ENCODE measurements at regions not wholly inside any gene's neighbourhood (a gene's known extent, or its start where the extent isn't known, plus 50 kb on each side); places are given as distances from the start of the nearest gene placed in this dataset.
A peak's percentile ranks its signal among the peaks of the same experiment; 100 is the strongest.

DNA sequence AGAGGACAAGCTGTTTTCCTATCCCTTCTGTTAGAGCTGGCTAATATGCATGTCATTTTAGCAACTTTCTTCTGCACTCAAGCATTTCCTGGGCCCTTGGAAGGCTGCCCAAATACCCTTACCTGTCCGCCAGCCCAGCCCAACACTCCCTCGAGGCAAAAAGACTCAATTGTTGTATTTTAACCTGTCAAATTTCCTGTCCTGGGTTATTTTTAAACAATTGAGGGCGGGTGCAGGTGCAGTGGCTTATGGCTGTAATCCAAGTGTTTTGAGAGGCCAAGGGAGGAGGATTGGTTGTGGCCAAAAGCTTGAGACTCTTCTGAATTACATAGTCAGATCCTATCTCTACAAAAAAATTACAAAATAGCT is 125.0 kb upstream of the ARHGAP28 start:
- FAIRE-seq: no peak

DNA sequence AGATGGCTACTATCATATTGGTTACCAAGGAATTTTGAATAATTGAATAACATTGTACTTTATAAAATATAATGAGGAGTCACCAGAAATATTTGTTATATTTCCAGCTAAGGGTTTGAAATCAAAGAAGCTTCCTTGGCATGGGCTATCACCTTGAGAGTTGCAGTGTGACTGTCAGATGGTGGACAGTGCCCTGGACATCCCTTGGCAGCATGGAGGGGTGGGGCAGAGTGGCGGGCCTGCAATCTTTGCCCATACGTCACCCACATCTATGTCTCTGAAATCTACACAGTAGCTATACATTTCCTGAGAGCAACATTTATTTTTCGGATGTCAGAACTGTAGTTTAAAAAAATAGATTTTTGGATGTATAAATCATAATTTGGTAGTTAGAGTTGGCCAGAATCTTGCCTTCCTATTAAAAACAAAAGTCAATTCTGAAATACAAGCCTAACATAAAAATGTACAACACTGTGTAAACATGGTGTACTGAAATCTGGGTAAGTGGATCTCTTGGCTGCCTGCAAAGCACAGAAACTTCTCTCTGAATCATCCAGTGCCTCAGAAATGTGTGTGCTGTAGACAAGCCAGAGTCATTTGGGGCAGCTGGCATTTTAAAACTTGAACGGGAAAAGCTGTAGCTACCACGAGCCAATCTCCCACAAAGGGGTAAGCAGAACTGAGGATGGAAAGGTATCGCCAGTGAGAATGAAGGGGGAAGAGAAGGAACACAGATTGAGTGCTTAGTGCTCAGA is 124.2 kb upstream of the ARHGAP28 start:
- FAIRE-seq: no peak
- DNase-seq (ENCODE audit: insufficient read length, low spot score): no peak

More for the DNA sequence above, 125.0 kb upstream of the ARHGAP28 start:
- no peak for DNase-seq (ENCODE audit: insufficient read length, low spot score)

DNA sequence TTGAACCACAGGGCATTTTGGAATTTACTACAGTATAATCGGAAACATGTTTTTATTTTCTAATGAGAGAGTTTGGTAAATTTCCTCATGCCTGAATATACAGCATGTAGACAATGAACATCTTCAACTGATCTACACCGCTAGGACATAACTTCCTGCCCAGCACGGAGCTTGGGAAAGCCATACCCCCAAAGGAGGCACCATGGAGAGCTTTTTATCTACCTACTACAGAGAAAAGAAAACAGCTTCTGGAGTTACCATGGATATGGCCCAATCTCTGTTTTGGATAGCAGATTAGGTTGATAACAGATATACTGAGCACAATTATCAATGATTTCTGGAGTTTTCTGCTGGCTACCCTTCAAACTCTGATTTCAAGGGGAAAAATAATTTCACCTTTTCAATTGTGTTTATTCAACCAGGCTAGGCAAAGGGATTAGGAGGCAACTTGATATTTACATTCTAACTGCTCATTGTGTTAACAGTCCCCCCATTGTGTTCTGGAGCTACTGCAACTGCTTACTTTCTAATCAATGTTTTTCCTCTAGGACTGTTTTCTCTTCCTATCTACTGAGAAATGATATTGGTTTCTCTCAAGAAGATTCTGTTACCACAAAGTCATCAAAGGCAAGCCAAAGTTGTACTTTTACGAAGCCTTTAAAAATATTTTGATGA is 123.0 kb upstream of the ARHGAP28 start:
- no peak for FAIRE-seq
- DNase-seq (ENCODE audit: insufficient read length, low spot score): no peak

DNA sequence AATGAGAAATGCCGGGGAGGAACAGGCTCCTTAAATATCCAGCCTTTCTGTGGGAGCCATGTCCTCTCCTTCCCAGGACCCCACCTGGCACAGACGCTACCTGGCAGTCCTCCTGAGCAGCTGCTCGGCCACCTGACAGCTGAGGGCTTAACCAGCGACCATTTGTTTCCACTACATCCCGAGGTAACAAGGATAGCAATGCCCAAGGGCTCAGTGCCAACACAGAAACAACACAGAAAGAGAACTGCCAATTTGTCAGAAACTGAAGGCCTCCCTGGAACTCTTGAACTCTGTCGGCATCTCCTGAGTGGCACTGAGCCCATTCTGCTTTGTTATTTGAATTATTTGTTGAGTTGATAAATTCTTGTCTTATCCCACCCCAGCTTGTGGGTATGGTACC is 122.2 kb upstream of the ARHGAP28 start:
- no peak for DNase-seq (ENCODE audit: insufficient read length, low spot score)

DNA sequence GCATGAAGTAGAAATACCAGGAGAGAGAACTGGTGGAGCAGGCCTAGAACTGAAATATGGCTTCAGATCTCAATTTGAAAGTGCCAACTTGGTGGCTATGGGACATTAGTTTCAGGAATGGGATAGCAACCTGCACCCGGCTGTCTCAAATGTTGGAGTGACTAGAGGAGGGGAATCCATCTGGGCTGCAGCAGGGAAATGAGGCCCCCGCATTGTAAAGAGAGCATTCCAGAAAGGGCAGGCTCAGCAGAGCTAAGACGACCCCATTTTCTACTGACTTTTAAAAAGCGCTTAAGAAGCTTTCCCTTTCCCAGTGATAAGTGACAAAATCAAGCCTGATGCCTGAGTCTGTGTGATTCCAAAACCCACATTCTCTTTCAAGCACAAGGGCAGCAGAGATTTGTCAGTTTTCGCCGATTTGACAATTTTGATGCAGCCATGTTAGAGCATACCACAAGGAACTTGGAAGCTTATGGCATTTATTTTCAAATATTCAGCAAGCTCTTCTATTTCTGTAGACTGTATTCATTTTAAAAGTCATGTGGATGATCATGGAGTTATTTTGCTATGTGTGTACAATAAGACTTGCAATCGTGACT is 119.8 kb upstream of the ARHGAP28 start:
- DNase-seq (ENCODE audit: insufficient read length, low spot score) (no peak), FAIRE-seq (no peak)

More for the DNA sequence above, 122.2 kb upstream of the ARHGAP28 start:
- no peak for FAIRE-seq

DNA sequence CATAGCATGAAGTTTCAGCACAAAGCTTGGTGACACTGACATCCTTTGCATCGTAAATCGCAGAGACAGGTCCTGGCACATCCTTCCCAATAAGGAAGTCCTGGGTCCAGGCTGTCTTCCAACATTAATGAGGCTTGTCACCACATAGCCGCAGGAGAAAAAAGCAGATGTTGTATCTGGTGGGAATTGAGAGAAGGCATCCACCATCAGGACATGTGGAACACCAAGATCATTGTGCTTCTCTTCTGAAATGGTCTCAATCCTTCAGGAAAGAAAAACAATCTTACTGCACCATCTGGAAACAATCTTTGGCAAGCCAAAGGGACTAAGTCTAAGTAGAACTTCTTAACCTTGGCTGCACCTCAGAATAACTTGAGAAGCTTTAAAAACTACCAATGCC is 119.0 kb upstream of the ARHGAP28 start:
- no peak for FAIRE-seq
- no peak for DNase-seq (ENCODE audit: insufficient read length, low spot score)

DNA sequence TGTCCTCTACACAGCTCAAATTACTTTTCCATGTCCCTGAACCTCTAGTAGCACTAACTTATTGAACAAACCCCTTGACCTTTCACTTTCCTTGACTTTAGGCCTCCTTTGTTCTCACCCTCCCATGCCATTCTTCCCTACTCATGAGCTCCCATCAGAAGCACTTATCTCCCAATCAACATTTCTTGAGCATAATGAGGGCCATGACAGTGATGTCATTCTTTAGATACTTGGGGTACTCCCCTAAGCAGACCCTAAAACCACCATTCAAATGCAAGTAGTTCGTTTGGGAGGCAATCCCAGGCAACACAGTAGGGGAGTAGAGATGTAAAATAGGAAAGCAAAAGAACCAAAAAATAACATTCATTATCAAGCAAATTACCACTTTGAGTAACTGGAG is 115.9 kb upstream of the ARHGAP28 start:
- no peak for DNase-seq (ENCODE audit: insufficient read length, low spot score)
- no peak for FAIRE-seq

DNA sequence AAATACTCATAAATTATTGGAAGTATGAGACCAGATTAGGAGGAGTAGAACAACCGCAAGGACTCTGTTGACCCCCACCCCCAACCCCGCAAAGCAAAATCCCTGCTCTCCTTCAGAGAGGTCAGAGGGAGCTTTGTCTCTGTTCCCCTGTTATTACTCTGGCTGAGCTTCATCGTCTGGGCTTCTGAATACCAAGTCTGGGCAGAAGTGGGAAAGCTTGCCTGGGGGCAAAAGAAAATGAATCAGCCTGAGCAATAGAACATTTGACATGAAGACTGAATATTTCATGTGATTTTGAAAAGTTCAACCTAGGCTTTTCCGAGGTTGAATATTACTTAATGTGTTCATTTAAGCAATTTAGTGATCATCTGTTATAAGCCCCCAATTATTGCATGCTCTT is 114.6 kb upstream of the ARHGAP28 start:
- no peak for DNase-seq (ENCODE audit: insufficient read length, low spot score)
- no peak for FAIRE-seq

DNA sequence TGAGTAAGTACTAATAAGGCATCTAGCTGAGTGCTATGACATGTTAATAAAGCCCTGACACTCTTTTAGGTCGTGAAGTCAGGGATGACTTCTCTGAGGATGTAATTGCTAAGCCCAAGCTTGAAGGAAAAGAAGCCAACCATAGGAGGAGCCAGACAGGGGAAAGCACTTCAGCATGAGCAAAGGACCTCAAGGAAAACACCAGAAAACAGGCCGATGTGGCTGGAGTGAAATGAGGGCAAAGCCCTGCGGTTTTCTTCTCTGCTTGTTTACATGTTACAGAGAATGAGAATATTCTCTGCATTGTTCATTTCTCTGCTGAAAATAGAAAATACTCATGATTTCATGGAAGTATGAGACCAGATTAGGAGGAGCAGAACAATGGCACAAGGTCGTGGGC is 112.5 kb upstream of the ARHGAP28 start:
- FAIRE-seq: no peak
- no peak for DNase-seq (ENCODE audit: insufficient read length, low spot score)

DNA sequence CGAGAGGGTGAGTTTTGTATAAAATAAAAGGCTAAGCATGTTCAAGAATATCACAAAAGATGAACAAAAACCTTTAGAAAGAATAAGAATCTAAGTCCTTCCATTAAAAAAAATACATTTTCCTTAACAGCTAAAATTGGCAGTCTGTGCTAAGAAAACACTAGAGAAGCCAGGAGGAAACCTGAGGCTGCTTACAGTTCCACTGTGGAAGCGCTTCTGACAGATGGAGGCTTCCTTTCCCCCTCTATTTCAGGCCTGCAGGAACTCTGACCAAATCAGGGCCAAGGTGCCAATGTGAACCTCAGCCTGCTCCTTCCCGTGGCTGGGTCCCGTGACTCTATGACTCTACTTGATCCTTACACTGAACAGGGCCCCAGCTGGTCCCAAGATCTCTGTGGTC is 108.1 kb upstream of the ARHGAP28 start:
- no peak for FAIRE-seq
- no peak for DNase-seq (ENCODE audit: insufficient read length, low spot score)

DNA sequence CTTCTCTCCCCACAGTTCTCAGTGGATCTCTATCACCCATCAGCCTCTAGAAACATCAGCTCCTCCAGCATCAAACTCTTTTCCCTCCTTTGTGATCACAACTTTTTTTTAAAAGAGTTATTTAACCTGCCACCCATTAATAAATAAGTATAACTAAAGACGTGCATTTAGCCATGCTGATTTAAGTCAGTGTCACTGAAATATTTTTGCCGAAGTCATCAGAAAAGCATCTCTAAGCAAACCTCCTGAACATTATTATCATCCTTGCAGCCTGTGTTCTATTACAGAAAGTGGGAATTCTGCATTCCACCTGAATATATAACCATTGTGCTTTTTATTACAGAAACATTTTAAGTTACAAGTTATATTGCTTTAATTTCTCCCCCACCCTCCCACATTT is 106.2 kb upstream of the ARHGAP28 start:
- DNase-seq (ENCODE audit: insufficient read length, low spot score): no peak
- FAIRE-seq: no peak

DNA sequence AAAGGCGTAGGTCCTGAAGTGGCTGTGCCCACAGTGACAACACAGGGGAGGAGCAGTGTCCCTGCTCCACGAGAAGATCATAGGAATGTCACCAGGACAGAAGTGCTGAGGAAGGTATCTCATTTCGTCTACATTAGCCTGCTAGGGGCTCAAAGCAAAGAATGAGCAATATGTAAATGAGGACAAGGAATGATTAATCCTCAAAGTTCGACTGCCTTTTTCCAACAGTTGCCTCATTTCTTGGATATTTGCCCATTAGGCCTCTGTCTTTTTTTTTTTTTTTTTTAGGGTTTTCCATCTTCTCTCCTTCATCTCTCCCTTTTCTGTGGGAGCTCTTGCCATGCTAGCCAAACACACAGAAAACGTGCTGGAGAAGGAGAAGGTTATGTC is 105.2 kb upstream of the ARHGAP28 start:
- no peak for DNase-seq (ENCODE audit: insufficient read length, low spot score)
- no peak for FAIRE-seq

DNA sequence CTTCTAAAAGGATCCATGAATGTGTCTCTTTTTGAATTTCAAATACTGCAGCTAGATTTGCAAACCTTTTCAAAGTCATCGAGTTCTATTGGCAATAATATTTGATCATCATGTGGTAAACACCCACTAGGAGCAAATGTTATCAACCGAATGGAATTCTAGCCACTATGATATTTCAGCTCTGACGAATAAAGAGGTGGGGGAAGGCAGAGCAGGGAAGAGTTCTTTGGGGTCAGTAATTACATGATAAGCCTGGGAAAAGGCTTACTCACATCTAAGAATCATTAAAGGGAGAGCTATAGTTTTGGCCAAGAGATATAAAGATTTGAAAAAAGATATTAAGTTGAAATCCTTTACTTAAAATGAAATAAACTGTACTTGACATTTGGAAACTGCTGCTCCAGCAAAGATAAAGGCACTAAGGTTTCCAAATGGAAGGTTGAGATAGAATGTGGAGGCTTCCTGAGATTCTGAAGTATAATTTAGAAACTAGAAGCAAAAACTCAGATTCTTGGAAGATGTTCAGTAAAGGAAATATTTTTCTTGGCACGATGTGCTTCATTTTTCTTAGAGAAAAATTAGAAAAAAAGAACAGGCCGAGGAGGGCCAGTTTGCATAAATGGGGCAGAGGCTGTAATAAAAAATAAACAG is 104.7 kb upstream of the ARHGAP28 start:
- FAIRE-seq (no peak), DNase-seq (ENCODE audit: insufficient read length, low spot score) (no peak)

DNA sequence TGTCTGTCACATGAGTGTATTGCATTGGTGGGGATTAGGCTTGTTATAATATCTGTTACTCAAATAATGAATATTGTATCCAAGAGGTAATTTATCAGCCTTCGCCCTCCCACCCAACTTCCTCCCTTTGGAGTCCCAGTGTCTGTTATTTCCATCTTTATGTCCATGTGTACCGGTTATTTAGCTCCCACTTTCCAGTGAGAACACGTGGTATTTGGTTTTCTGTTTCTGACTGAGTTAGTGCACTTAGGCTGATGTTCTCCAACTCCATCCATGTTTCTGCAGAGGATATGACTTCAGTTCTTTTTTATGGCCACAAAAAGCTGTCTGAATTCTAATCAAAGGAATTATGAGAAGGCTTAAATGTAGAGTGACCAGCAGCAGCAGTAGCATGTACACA is 104.0 kb upstream of the ARHGAP28 start:
- DNase-seq (ENCODE audit: insufficient read length, low spot score) (no peak), FAIRE-seq (no peak)

DNA sequence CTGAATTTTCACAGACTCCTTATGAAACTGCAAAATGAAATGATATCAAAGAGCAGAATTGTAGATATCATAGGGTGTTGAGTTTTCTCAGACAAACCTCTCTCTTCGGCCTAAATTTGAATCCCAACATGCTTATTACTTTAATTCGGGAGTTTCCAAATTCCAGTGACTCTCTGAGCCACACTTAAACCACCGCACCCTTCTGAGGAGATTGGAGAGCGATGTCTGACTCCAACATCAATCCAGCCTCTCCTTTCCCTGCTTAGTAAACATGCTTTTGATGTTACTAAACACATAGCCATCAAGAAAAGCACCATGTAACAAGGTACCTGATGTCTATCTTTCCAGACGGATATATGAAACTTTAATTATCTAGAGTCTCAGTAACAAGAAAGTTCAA is 103.1 kb upstream of the ARHGAP28 start:
- no peak for DNase-seq (ENCODE audit: insufficient read length, low spot score)
- FAIRE-seq: no peak

DNA sequence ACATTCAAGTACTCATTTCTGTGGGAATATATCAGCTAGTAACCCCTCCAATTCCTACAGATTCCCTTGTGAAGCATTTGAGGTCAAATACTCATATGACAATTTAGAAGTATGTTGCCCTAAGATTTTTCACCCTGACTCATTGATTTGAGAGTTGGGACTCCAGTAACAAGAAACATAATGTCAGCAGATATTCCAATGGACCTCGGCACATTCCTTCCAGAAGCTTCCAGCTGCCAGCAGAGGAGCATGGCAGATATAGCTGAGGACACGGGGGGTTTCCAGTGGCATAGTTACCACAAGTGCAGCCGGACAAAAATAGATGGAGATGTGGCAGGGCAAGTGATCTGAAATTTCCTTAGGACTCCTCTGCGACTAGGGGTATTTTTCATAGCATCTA is 101.9 kb upstream of the ARHGAP28 start:
- DNase-seq (ENCODE audit: insufficient read length, low spot score): no peak
- FAIRE-seq: no peak

DNA sequence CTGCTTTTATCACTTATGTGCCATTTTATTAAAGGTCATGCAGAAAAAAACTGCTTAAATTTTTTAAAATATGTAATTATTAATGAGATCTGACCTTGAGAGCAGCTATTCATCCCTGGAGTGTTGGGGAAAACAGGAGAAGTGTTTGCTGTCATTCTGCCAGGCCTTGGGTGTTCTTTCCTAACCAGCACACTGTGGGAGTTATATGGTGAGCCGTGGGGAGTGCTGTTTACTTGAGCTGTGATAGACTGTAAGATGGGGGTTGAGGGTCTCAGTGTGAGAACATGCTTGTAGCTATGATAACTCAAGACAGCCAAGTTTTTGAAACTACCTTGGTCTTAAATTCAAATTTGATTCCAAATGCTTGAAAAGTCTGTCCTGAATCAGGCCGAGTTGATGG is 101.3 kb upstream of the ARHGAP28 start:
- DNase-seq (ENCODE audit: insufficient read length, low spot score) (no peak), FAIRE-seq (no peak)

DNA sequence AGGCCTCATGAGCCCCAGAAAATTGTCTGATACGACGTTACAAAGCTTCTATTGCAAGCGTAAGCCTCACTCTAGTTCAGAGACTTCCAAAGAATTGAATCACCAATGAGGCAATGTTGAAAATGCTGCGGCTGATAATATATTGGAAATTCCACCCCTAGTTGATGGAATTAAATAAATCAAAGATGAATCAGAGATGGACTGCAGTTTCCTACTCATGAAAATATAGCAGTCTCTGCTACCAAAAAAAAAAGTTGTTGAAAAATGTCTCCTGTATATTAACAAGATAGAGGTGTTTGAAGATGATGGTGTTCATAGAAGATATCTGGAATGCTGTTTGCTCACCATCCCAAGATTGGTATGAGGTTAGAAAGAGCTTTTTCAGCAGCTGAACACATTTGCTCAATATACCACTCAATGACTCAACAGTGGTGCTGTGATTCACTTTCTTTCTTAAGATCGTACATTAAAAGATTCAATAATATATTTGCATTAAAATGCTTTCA is 99.8 kb upstream of the ARHGAP28 start:
- DNase-seq (ENCODE audit: insufficient read length, low spot score) (no peak), FAIRE-seq (peak; percentile 18)

DNA sequence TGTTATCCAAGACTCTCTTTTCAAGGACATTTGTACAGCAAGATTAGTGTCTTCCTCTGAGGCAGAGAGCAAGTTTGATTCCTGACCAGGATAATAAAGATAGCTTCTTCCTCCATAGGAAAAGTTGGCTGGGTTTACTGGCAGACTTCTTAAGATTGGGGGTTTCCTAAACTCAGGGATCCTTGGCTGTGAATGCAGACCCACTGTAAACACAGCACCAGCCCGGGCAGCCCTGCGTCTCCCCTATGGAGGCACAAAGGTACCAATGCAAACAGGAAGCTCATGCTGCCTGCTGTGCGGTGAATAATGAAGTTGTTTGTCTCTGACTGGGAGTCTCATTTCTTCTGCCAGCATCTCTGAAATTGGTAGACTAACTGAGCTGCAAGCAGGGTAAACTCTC is 96.2 kb upstream of the ARHGAP28 start:
- no peak for FAIRE-seq
- no peak for DNase-seq (ENCODE audit: insufficient read length, low spot score)

DNA sequence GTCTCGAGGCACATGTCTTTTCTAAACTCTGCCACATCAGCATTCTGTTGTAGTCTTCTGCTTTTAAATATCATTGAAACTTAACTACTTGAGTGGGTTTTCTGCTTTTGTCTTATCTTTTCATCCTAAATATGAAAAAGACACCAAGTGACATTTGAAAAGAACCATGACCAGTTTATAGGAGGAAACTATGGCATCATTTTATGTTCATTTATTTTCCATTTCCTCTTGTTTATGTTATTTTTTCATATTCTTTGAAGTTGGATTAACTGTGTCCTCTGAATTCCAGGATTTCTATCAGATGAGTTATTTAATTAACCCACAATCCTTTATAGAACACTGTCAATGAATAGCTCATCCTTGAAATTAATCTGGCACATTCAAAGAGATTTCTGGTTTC is 93.4 kb upstream of the ARHGAP28 start:
- DNase-seq (ENCODE audit: insufficient read length, low spot score): no peak
- no peak for FAIRE-seq

DNA sequence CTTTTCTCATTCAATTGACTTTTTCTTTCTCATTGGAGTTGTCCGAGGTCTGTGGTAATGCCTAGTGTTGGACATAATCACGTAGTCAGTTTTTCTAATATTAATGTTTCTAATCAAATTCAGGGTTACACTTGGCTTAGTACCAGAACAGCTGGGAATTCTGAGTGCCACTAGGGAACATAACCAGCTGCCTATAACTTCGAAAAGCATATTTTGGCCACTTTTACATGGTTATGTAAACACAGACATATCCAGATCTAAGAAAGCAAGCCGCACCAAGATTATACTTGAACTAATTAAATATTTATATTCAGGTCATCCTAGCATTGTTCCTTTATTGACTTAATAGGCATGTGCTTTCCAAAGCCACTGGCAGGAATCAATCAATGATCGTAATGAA is 91.1 kb upstream of the ARHGAP28 start:
- DNase-seq (ENCODE audit: insufficient read length, low spot score) (no peak), FAIRE-seq (no peak)

DNA sequence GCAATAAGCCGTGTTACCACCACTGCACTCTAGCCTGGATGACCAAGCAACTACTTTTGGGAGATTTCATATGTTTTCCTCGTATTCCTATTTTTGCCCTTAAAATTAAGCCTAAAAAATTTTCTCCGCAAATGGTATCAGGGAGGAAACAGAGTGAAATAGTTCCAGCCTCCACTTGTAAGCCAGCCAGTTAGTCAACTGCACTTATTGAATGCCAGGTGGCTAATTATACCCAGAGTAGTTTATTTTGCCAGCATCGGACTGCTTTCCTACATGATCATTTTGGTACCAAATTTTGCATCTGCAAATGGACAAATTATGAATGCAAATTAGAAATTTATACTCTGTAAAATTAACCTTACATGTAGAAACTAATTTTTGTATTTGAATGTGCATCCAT is 90.2 kb upstream of the ARHGAP28 start:
- DNase-seq (ENCODE audit: insufficient read length, low spot score) (no peak), FAIRE-seq (no peak)

Measured in GM19239 (cell line).